A549 (cell line): ENCODE measurements at regions not wholly inside any gene's neighbourhood (a gene's known extent, or its start where the extent isn't known, plus 50 kb on each side); places are given as distances from the start of the nearest gene placed in this dataset.

ENCODE experiments used
- CTCF ChIP-seq: fragments of >200 bp; sonication (Bioruptor Twin); formaldehyde crosslinking; IDR thresholded peaks from 3 replicates; pipeline ENCODE4 v1.5.1; 2016
- EP300 ChIP-seq, 2 experiments: fragments of >200 bp; sonication (Bioruptor Twin); formaldehyde crosslinking; IDR thresholded peaks; 2 replicates in 1 of 2; 3 replicates in 1 of 2; pipeline ENCODE4 v1.6.1; 2016 to 2017
- HDAC2 ChIP-seq: fragments of 200-600 bp; sonication (generic); IDR thresholded peaks from 2 replicates; pipeline ENCODE4 v1.6.1; 2016
- JUNB ChIP-seq: fragments of >200 bp; sonication (Bioruptor Twin); formaldehyde crosslinking; IDR thresholded peaks from 2 replicates; pipeline ENCODE4 v1.6.1; 2016
- MAFK ChIP-seq: fragments of 450-650 bp; IDR thresholded peaks from 2 replicates; pipeline ENCODE4 v1.6.1; 2014; ENCODE audit not compliant: partially characterized antibody
- MAX ChIP-seq: IDR thresholded peaks from 2 replicates; pipeline ENCODE4 v1.6.1; 2012
- RAD21 ChIP-seq, 2 experiments: fragments of >200 bp in 1 of 2; sonication (Bioruptor Twin) in 1 of 2; formaldehyde crosslinking in 1 of 2; IDR thresholded peaks in 1 of 2; conservative IDR thresholded peaks in 1 of 2; 2 replicates in 1 of 2; 3 replicates in 1 of 2; pipeline ENCODE4 v1.6.1; 2012 to 2018; ENCODE audit warnings: inconsistent platforms in 1 of 2
- REST ChIP-seq: fragments of 200-600 bp; sonication (generic); IDR thresholded peaks from 2 replicates; pipeline ENCODE4 v1.6.1; 2016; ENCODE audit warnings: antibody characterized with exemption, mild to moderate bottlenecking, moderate library complexity

GRCh38 chr5:98630621-98631020 is 142.8 kb upstream of the RGMB start:
- TF ChIP-seq REST (no peak), CTCF (no peak), RAD21 (conservative IDR thresholded peaks at IDR 0.05 in 1 of 2, IDR thresholded peaks at IDR 0.05 in 1 of 2) (no peak), HDAC2 (no peak), JUNB (no peak), MAX (no peak), EP300 (IDR thresholded peaks at IDR 0.05) (no peak), MAFK (no peak)
